Karpas-422 (cell line): ENCODE measurements at regions not wholly inside any gene's neighbourhood (a gene's known extent, or its start where the extent isn't known, plus 50 kb on each side); places are given as distances from the start of the nearest gene placed in this dataset.
A peak's percentile ranks its signal among the peaks of the same experiment; 100 is the strongest.

Source experiments
- DNase-seq: peaks from one replicate; pipeline ENCODE4 v3.0.0-alpha.2; 2015
- H2AFZ ChIP-seq: fragments of 200-600 bp; sonication (generic); 2 replicates; pipeline ENCODE4 v1.6.1; 2014; ENCODE audit warnings: antibody characterized with exemption, low read length, mixed read lengths
- H3K27ac ChIP-seq: fragments of 200-600 bp; sonication (generic); 2 replicates; pipeline ENCODE4 v1.5.1; 2014; ENCODE audit warnings: mild to moderate bottlenecking, low read length, moderate library complexity
- H3K27me3 ChIP-seq: fragments of 200-600 bp; sonication (generic); 2 replicates; pipeline ENCODE4 v1.6.1; 2014; ENCODE audit warnings: low read length, mixed read lengths
- H3K36me3 ChIP-seq: fragments of 200-600 bp; sonication (generic); 2 replicates; pipeline ENCODE4 v1.6.1; 2014; ENCODE audit warnings: low read length, mixed read lengths; ENCODE audit not compliant: insufficient read depth
- H3K4me1 ChIP-seq: fragments of 200-600 bp; sonication (generic); 2 replicates; pipeline ENCODE4 v1.6.1; 2014; ENCODE audit warnings: mild to moderate bottlenecking, low read length, mixed read lengths
- H3K4me2 ChIP-seq: fragments of 200-600 bp; sonication (generic); 2 replicates; pipeline ENCODE4 v1.6.1; 2014; ENCODE audit warnings: low read length, low read depth, mild to moderate bottlenecking; ENCODE audit not compliant: poor library complexity, severe bottlenecking
- H3K4me3 ChIP-seq: fragments of 200-600 bp; sonication (generic); 2 replicates; pipeline ENCODE4 v1.5.1; 2014; ENCODE audit warnings: mild to moderate bottlenecking, antibody characterized with exemption, low read length, mixed read lengths
- H3K79me2 ChIP-seq: fragments of 200-600 bp; sonication (generic); 2 replicates; pipeline ENCODE4 v1.6.1; 2014; ENCODE audit warnings: mild to moderate bottlenecking, low read length, mixed read lengths
- H3K9ac ChIP-seq: fragments of 200-600 bp; sonication (generic); 2 replicates; pipeline ENCODE4 v1.6.0; 2014; ENCODE audit warnings: low read length
- H3K9me2 ChIP-seq: fragments of 200-600 bp; sonication (generic), shearing (Covaris generic); replicated peaks from 2 replicates; pipeline ENCODE4 v1.6.0; 2014; ENCODE audit warnings: mild to moderate bottlenecking, low read length, moderate library complexity; ENCODE audit not compliant: insufficient read depth
- H3K9me3 ChIP-seq: fragments of 300-700, 200-600 bp; sonication (generic); 2 replicates; pipeline ENCODE4 v1.6.1; 2014; ENCODE audit warnings: low read length, mixed read lengths
- H4K20me1 ChIP-seq: fragments of 200-600 bp; sonication (generic); 2 replicates; pipeline ENCODE4 v1.6.1; 2014; ENCODE audit warnings: mild to moderate bottlenecking, antibody characterized with exemption, low read length, low read depth; ENCODE audit not compliant: insufficient read depth

- Histone ChIP-seq H3K4me2 (no peak overlapping the region), H3K79me2 (no peaks in the 10 kb centered on the region), H3K36me3 (no peaks in the 10 kb centered on the region), H3K9me3 (no peaks in the 10 kb centered on the region), H2AFZ (no peak overlapping the region), H3K4me3 (no peak overlapping the region), H4K20me1 (no peaks in the 10 kb centered on the region), H3K27ac (no peak overlapping the region), H3K27me3 (no peaks in the 10 kb centered on the region), H3K4me1 (no peaks in the 10 kb centered on the region), H3K9ac (no peak overlapping the region), H3K9me2 (no peaks in the 10 kb centered on the region)
- no peak for DNase-seq
Measured at GRCh38 chr4:173766171-173766600, 236.2 kb upstream of the HAND2 start.

- no peak for DNase-seq
- no peaks in the 10 kb centered on the region for H3K79me2 ChIP-seq
- no peaks in the 10 kb centered on the region for H3K36me3 ChIP-seq
- H3K4me3 ChIP-seq, result no peak overlapping the region
- no peak overlapping the region for H2AFZ ChIP-seq
- H3K9ac ChIP-seq, result no peak overlapping the region
- no peaks in the 10 kb centered on the region for H3K27me3 ChIP-seq
- no peak overlapping the region for H3K4me2 ChIP-seq
- no peaks in the 10 kb centered on the region for H3K4me1 ChIP-seq
- H3K9me3 ChIP-seq, result no peaks in the 10 kb centered on the region
- H3K27ac ChIP-seq, result no peak overlapping the region
- H4K20me1 ChIP-seq, result no peaks in the 10 kb centered on the region
- no peaks in the 10 kb centered on the region for H3K9me2 ChIP-seq
Measured at GRCh38 chr4:173765751-173766150, 235.7 kb upstream of the HAND2 start.

GRCh38 chr4:173763389-173763788 is 233.4 kb upstream of the HAND2 start:
- H3K4me2 ChIP-seq, result no peak overlapping the region
- H3K4me1 ChIP-seq, result no peaks in the 10 kb centered on the region
- H3K9me2 ChIP-seq, result no peaks in the 10 kb centered on the region

GRCh38 chr4:173761938-173762337 is 231.9 kb upstream of the HAND2 start:
- no peaks in the 10 kb centered on the region for H3K27me3 ChIP-seq
- no peak overlapping the region for H3K4me2 ChIP-seq
- H4K20me1 ChIP-seq, result no peaks in the 10 kb centered on the region
- no peaks in the 10 kb centered on the region for H3K36me3 ChIP-seq
- H3K79me2 ChIP-seq, result no peaks in the 10 kb centered on the region
- no peaks in the 10 kb centered on the region for H3K9me2 ChIP-seq
- DNase-seq, result no peak
- H3K4me3 ChIP-seq, result no peak overlapping the region
- H3K4me1 ChIP-seq, result no peaks in the 10 kb centered on the region
- H2AFZ ChIP-seq, result no peak overlapping the region
- no peak overlapping the region for H3K9ac ChIP-seq
- H3K9me3 ChIP-seq, result no peaks in the 10 kb centered on the region
- no peak overlapping the region for H3K27ac ChIP-seq

More at GRCh38 chr4:173763389-173763788, 233.4 kb upstream of the HAND2 start:
- H3K9ac ChIP-seq, result no peak overlapping the region
- H3K27ac ChIP-seq, result no peak overlapping the region
- no peak overlapping the region for H3K4me3 ChIP-seq
- H2AFZ ChIP-seq, result no peak overlapping the region
- no peak for DNase-seq
- no peaks in the 10 kb centered on the region for H3K79me2 ChIP-seq
- H3K36me3 ChIP-seq, result no peaks in the 10 kb centered on the region
- no peaks in the 10 kb centered on the region for H3K9me3 ChIP-seq
- H3K27me3 ChIP-seq, result no peaks in the 10 kb centered on the region
- H4K20me1 ChIP-seq, result no peaks in the 10 kb centered on the region

GRCh38 chr4:173761236-173761635 is 231.2 kb upstream of the HAND2 start:
- no peak overlapping the region for H2AFZ ChIP-seq
- H3K27ac ChIP-seq, result no peak overlapping the region
- no peaks in the 10 kb centered on the region for H3K9me3 ChIP-seq
- no peak for DNase-seq
- H3K4me1 ChIP-seq, result no peaks in the 10 kb centered on the region
- H3K79me2 ChIP-seq, result no peaks in the 10 kb centered on the region
- no peaks in the 10 kb centered on the region for H4K20me1 ChIP-seq
- H3K9me2 ChIP-seq, result no peaks in the 10 kb centered on the region
- H3K27me3 ChIP-seq, result no peaks in the 10 kb centered on the region
- no peak overlapping the region for H3K4me2 ChIP-seq
- no peak overlapping the region for H3K9ac ChIP-seq
- no peak overlapping the region for H3K4me3 ChIP-seq
- H3K36me3 ChIP-seq, result no peaks in the 10 kb centered on the region

GRCh38 chr4:173758132-173758531 is 228.1 kb upstream of the HAND2 start:
- H2AFZ ChIP-seq, result no peak overlapping the region
- H3K9ac ChIP-seq, result no peak overlapping the region
- H3K4me3 ChIP-seq, result no peak overlapping the region
- H3K27me3 ChIP-seq, result no peaks in the 10 kb centered on the region
- H3K9me2 ChIP-seq, result no peaks in the 10 kb centered on the region
- H3K9me3 ChIP-seq, result no peaks in the 10 kb centered on the region
- H3K4me1 ChIP-seq, result no peaks in the 10 kb centered on the region
- H3K4me2 ChIP-seq, result no peak overlapping the region
- no peak for DNase-seq
- no peak overlapping the region for H3K27ac ChIP-seq
- no peaks in the 10 kb centered on the region for H3K36me3 ChIP-seq
- H3K79me2 ChIP-seq, result no peaks in the 10 kb centered on the region
- no peaks in the 10 kb centered on the region for H4K20me1 ChIP-seq

- H3K9ac ChIP-seq, result no peak overlapping the region
- no peak overlapping the region for H2AFZ ChIP-seq
- no peaks in the 10 kb centered on the region for H3K79me2 ChIP-seq
- H3K4me2 ChIP-seq, result no peak overlapping the region
- H3K9me2 ChIP-seq, result no peaks in the 10 kb centered on the region
- H3K36me3 ChIP-seq, result no peaks in the 10 kb centered on the region
- no peaks in the 10 kb centered on the region for H4K20me1 ChIP-seq
- no peaks in the 10 kb centered on the region for H3K27me3 ChIP-seq
- no peaks in the 10 kb centered on the region for H3K9me3 ChIP-seq
- H3K27ac ChIP-seq, result no peak overlapping the region
- no peak for DNase-seq
- H3K4me1 ChIP-seq, result no peaks in the 10 kb centered on the region
- no peak overlapping the region for H3K4me3 ChIP-seq
Measured at GRCh38 chr4:173753408-173753807, 223.4 kb upstream of the HAND2 start.

GRCh38 chr4:173752610-173753230 is 222.7 kb upstream of the HAND2 start:
- no peak overlapping the region for H3K27ac ChIP-seq
- peak; percentile 79 for DNase-seq

More at GRCh38 chr4:173752610-173753230, 222.7 kb upstream of the HAND2 start:
- H3K9me3 ChIP-seq, result no peaks in the 10 kb centered on the region
- no peaks in the 10 kb centered on the region for H3K9me2 ChIP-seq
- no peak overlapping the region for H2AFZ ChIP-seq
- H3K4me1 ChIP-seq, result no peaks in the 10 kb centered on the region
- no peak overlapping the region for H3K4me3 ChIP-seq
- no peaks in the 10 kb centered on the region for H4K20me1 ChIP-seq
- no peak overlapping the region for H3K4me2 ChIP-seq
- H3K36me3 ChIP-seq, result no peaks in the 10 kb centered on the region
- H3K9ac ChIP-seq, result no peak overlapping the region
- H3K27me3 ChIP-seq, result no peaks in the 10 kb centered on the region
- no peaks in the 10 kb centered on the region for H3K79me2 ChIP-seq
